ENCODE measurements at regions not wholly inside any gene's neighbourhood (a gene's known extent, or its start where the extent isn't known, plus 50 kb on each side); places are given as distances from the start of the nearest gene placed in this dataset.

DNA sequence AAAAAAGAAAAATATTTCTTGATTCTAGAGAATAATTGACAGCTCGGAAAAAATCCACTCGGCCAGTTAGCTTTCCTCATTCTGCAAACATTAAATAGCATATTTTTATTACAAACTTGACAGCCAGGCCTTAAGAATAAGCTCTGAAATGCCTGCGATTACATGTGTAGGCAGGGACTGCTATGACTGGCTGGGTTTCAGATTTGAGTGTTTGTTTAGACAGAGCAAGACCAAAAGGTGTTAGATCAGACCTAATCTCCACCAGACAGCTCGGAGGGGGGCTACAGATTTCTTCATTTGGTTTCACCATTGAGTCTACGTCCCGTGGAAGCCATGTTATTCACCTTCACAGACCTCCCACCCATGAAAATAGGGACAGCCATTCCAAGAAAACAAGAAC is 192.1 kb upstream of the ADAMTS5 start:
- Histone ChIP-seq H2AFZ (ENCODE audit: low read depth, low read length) (no peak overlapping the region), H3K4me3 (no peak overlapping the region), H3K9me3 (replicated peaks; ENCODE audit: control insufficient read depth, insufficient read depth, low read depth, low read length) (0 out of 2 replicates have a peak, but pooled peaks cover 1% of the 10 kb centered on the region), H3K27me3 (ENCODE audit: control insufficient read depth in 2 of 2, insufficient read depth in 2 of 2, low read length in 2 of 2) (no peaks in the 10 kb centered on the region), H3K36me3 (ENCODE audit: control insufficient read depth, insufficient read depth, low read length) (no peaks in the 10 kb centered on the region), H4K20me1 (replicated peaks; ENCODE audit: control insufficient read depth, insufficient read depth, low read length) (no peaks in the 10 kb centered on the region), H3K27ac (ENCODE audit: extremely low read depth, low read depth, low read length) (no peak overlapping the region), H3K9ac (ENCODE audit: insufficient read depth in 1 of 2, low read depth in 2 of 2, low read length in 2 of 2) (no peak overlapping the region), H3K4me1 (replicated peaks in 1 of 2; ENCODE audit: control insufficient read depth in 2 of 2, insufficient read depth in 2 of 2, low read length in 2 of 2) (no peaks in the 10 kb centered on the region), H3K79me2 (ENCODE audit: control insufficient read depth, insufficient read depth, low read length) (no peaks in the 10 kb centered on the region), H3K4me2 (ENCODE audit: insufficient read depth, low read length) (no peak overlapping the region), H3K9me1 (ENCODE audit: control insufficient read depth, insufficient read depth, low read length) (no peaks in the 10 kb centered on the region)
- FAIRE-seq (no peak), DNase-seq (ENCODE audit: extremely low read depth in 1 of 4, low spot score in 3 of 4) (no peak), ATAC-seq (no peak)
- 0% methylated on average over 6 of the region's 6 CpGs for WGBS (ENCODE audit: insufficient coverage, low coverage, missing lambda C conversion rate)
- ChIA-PET POLR2A (no interaction called here), CTCF (ENCODE audit: low intra/inter-chr PET ratio) (no interaction called here)
- intact Hi-C loops (cut with micrococcal nuclease) (no loop called here), in situ Hi-C loops (cut with MboI) (no loop called here)
- no TSS peak for BruUV-seq (replicated peaks)
- TF ChIP-seq, protein P1, sequence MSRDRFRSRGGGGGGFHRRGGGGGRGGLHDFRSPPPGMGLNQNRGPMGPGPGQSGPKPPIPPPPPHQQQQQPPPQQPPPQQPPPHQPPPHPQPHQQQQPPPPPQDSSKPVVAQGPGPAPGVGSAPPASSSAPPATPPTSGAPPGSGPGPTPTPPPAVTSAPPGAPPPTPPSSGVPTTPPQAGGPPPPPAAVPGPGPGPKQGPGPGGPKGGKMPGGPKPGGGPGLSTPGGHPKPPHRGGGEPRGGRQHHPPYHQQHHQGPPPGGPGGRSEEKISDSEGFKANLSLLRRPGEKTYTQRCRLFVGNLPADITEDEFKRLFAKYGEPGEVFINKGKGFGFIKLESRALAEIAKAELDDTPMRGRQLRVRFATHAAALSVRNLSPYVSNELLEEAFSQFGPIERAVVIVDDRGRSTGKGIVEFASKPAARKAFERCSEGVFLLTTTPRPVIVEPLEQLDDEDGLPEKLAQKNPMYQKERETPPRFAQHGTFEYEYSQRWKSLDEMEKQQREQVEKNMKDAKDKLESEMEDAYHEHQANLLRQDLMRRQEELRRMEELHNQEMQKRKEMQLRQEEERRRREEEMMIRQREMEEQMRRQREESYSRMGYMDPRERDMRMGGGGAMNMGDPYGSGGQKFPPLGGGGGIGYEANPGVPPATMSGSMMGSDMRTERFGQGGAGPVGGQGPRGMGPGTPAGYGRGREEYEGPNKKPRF (IDR thresholded peaks at IDR 0.05; ENCODE audit: low read depth, low read length), result no peak
- TF ChIP-seq, protein P2, sequence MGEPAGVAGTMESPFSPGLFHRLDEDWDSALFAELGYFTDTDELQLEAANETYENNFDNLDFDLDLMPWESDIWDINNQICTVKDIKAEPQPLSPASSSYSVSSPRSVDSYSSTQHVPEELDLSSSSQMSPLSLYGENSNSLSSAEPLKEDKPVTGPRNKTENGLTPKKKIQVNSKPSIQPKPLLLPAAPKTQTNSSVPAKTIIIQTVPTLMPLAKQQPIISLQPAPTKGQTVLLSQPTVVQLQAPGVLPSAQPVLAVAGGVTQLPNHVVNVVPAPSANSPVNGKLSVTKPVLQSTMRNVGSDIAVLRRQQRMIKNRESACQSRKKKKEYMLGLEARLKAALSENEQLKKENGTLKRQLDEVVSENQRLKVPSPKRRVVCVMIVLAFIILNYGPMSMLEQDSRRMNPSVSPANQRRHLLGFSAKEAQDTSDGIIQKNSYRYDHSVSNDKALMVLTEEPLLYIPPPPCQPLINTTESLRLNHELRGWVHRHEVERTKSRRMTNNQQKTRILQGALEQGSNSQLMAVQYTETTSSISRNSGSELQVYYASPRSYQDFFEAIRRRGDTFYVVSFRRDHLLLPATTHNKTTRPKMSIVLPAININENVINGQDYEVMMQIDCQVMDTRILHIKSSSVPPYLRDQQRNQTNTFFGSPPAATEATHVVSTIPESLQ (CRISPR knock-in tag; IDR thresholded peaks at IDR 0.05), result no peak
- TF ChIP-seq, protein P3, sequence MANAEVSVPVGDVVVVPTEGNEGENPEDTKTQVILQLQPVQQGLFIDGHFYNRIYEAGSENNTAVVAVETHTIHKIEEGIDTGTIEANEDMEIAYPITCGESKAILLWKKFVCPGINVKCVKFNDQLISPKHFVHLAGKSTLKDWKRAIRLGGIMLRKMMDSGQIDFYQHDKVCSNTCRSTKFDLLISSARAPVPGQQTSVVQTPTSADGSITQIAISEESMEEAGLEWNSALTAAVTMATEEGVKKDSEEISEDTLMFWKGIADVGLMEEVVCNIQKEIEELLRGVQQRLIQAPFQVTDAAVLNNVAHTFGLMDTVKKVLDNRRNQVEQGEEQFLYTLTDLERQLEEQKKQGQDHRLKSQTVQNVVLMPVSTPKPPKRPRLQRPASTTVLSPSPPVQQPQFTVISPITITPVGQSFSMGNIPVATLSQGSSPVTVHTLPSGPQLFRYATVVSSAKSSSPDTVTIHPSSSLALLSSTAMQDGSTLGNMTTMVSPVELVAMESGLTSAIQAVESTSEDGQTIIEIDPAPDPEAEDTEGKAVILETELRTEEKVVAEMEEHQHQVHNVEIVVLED (CRISPR knock-in tag; IDR thresholded peaks at IDR 0.05), result no peak
- TF ChIP-seq, protein P4, sequence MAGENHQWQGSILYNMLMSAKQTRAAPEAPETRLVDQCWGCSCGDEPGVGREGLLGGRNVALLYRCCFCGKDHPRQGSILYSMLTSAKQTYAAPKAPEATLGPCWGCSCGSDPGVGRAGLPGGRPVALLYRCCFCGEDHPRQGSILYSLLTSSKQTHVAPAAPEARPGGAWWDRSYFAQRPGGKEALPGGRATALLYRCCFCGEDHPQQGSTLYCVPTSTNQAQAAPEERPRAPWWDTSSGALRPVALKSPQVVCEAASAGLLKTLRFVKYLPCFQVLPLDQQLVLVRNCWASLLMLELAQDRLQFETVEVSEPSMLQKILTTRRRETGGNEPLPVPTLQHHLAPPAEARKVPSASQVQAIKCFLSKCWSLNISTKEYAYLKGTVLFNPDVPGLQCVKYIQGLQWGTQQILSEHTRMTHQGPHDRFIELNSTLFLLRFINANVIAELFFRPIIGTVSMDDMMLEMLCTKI (IDR thresholded peaks at IDR 0.05; ENCODE audit: partially characterized antibody), result no peak
